Naive thymus-derived CD8-positive, alpha-beta T cell (primary cell): ENCODE measurements at regions not wholly inside any gene's neighbourhood (a gene's known extent, or its start where the extent isn't known, plus 50 kb on each side); places are given as distances from the start of the nearest gene placed in this dataset.

Source experiments
- ATAC-seq, 2 donors: fragments of 150-1000 bp; cut with Tn5 transposase in 1 of 2; sonication (Bioruptor Pico), chemical (Tn5 transposase) in 1 of 2; 1 replicate in 1 of 2; 2 replicates in 1 of 2; pipeline ENCODE4 v1.10.0; 2021; ENCODE audit warnings: mild to moderate bottlenecking in 2 of 2, moderate library complexity in 2 of 2
- POLR2A ChIA-PET: fragments of 350-600 bp; sonication (Branson Sonifier 250); formaldehyde crosslinking; loops from one replicate; lab custom pipeline; 2021; ENCODE audit warnings: antibody characterized with exemption; lab: Charles Lee
- DNase-seq, 10 donors: peaks; one replicate each; pipeline versions ENCODE4 v3.0.0 to v3.0.0-alpha.2; 2020 to 2022
- H3K27ac Mint-ChIP-seq, 10 donors: one replicate each; pipeline ENCODE4 v1.8.0; 2020 to 2022; ENCODE audit warnings: mild to moderate bottlenecking in 10 of 10, mixed read lengths in 10 of 10, moderate library complexity in 4 of 10, inconsistent platforms in 1 of 10
- H3K27me3 Mint-ChIP-seq, 5 donors: one replicate each; pipeline ENCODE4 v1.8.0; 2021 to 2022; ENCODE audit warnings: mixed read lengths in 5 of 5
- H3K36me3 Mint-ChIP-seq, 3 donors: one replicate each; pipeline ENCODE4 v1.8.0; 2020 to 2022; ENCODE audit warnings: mixed read lengths in 3 of 3, mild to moderate bottlenecking in 2 of 3, inconsistent platforms in 1 of 3
- H3K4me1 Mint-ChIP-seq, 4 donors: one replicate each; pipeline ENCODE4 v1.8.0; 2021 to 2022; ENCODE audit warnings: mixed read lengths in 4 of 4
- H3K4me3 Mint-ChIP-seq, 10 donors: one replicate each; pipeline ENCODE4 v1.8.0; 2020 to 2022; ENCODE audit warnings: mild to moderate bottlenecking in 10 of 10, mixed read lengths in 10 of 10, moderate library complexity in 6 of 10, inconsistent platforms in 1 of 10
- H3K9me3 Mint-ChIP-seq, 9 donors: one replicate each; pipeline ENCODE4 v1.8.0; 2020 to 2022; ENCODE audit warnings: mixed read lengths in 9 of 9, mild to moderate bottlenecking in 3 of 9, inconsistent platforms in 1 of 9, moderate library complexity in 1 of 9

DNA sequence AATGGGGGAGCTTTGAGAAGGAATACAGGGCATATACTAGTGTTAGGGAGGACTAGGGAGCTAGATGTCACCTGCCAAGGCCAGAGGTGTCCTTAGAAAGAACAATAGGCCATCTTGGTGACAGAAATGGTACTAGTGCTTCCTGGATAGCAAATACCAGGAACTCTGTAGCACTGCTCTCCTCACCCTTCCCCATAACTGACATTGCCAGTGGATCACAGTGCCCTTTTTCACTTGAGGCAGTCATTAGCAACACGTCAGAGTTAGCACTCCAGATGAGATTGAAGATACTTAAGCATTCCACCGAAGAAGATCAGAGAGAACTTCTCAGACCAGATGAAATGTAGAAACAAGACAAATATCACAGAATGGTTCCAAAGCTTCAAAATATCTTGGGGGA is 103.1 kb upstream of the PDZRN3 start:
- Mint-ChIP-seq H3K4me3 (no peak overlapping the region), H3K27ac (no peak overlapping the region), H3K36me3 (peaks cover 0 to 2% (median 0%) of the 10 kb centered on the region in 3 donors), H3K4me1 (no peaks in the 10 kb centered on the region), H3K9me3 (peaks cover 0 to 18% (median 3%) of the 10 kb centered on the region in 9 donors), H3K27me3 (peaks cover 0 to 8% (median 4%) of the 10 kb centered on the region in 5 donors)
- DNase-seq (no peak), ATAC-seq (no peak)
- POLR2A ChIA-PET, result no interaction called here

DNA sequence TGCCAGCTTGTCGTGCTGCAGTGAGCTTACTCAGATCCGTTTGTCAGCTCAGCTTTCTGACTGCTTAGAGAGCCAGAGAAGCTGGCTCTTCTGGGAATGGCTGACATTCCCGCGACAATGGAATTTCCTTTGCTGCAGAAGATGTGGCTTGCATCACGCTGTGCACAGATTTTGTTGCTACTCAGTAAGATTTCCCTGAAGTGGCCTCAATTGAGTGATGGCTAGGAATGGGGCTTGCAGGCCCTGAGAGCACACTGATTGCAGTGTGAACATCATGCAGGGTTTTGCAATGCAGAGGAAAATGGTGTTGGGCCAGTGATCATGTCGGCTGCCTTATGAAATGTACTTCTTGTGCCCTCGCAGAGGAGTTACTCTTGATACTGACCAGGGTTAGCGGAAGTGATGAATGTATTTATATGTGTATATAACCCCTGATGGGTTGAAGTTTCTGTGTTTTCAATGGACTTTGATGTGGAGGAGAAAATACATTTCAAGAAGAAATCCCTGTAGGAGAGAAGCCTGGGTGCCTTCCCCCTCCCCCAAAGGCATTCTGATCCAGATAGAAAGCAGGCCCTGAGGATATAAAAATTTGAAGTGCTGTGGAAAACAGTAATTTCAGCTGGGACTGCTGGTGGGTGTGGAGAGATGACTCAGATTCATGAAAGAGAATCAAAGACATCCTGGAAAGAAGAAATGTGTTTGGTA is 102.5 kb upstream of the PDZRN3 start:
- Mint-ChIP-seq H3K27me3 (peaks cover 0 to 8% (median 4%) of the 10 kb centered on the region in 5 donors), H3K4me3 (no peak overlapping the region), H3K4me1 (no peaks in the 10 kb centered on the region), H3K27ac (no peak overlapping the region), H3K36me3 (peaks cover 0 to 2% (median 0%) of the 10 kb centered on the region in 3 donors), H3K9me3 (peaks cover 0 to 22% (median 5%) of the 10 kb centered on the region in 9 donors)
- POLR2A ChIA-PET, result no interaction called here
- DNase-seq (no peak), ATAC-seq (no peak)

DNA sequence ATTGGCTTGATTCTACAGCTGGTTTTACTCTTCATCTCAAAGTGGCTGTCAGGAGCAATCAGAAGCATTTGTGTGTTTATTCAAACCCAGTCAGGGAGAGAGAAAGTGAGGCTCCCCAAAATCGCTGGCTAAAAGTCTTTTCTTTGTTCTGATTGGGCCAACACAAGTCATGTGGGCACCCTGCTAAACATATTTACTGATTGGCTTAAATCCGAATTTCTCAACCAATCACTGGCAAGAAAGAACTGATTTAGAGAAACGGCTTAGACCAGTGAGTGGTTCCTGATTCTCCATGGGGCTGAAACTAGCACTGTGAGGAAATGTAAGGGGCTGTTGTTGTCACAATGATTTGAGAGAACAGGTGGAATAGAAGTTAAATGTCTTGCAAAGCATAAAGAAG is 98.9 kb upstream of the PDZRN3 start:
- POLR2A ChIA-PET, result no interaction called here
- H3K4me3 Mint-ChIP-seq, result no peak overlapping the region
- H3K36me3 Mint-ChIP-seq, result no peaks in the 10 kb centered on the region
- H3K4me1 Mint-ChIP-seq, result no peaks in the 10 kb centered on the region
- DNase-seq, result no peak
- no peak for ATAC-seq
- H3K9me3 Mint-ChIP-seq, result peaks cover 0 to 14% (median 4%) of the 10 kb centered on the region in 9 donors
- H3K27me3 Mint-ChIP-seq, result peaks cover 0 to 12% (median 0%) of the 10 kb centered on the region in 5 donors
- no peak overlapping the region for H3K27ac Mint-ChIP-seq

DNA sequence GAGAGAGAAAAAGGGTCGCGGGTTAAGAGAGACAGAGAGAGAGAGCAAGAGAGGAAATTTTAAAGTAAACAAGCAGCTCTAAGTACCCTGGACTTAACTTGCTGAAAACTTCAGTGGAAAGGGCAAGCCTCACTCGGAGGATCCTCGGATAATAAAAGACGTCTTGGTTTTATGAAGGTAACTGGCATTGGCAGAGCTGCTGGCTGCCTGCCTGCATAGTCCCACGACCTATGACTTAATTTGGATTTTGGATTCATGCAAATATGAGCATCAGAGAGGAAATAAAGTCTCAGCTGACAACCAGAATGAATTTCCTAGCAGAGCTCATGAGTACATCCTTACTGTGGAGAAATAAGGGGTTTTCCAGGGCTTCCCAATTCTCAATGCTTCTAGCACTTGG is 95.1 kb upstream of the PDZRN3 start:
- ATAC-seq (no peak), DNase-seq (no peak)
- H3K27me3 Mint-ChIP-seq, result peaks cover 0 to 8% (median 0%) of the 10 kb centered on the region in 5 donors
- H3K36me3 Mint-ChIP-seq, result no peaks in the 10 kb centered on the region
- H3K27ac Mint-ChIP-seq, result peak overlapping the region in 1 of 10 donors; percentile 32
- H3K9me3 Mint-ChIP-seq, result peaks cover 0 to 10% (median 4%) of the 10 kb centered on the region in 9 donors
- POLR2A ChIA-PET, result no interaction called here
- no peak overlapping the region for H3K4me3 Mint-ChIP-seq
- no peaks in the 10 kb centered on the region for H3K4me1 Mint-ChIP-seq

DNA sequence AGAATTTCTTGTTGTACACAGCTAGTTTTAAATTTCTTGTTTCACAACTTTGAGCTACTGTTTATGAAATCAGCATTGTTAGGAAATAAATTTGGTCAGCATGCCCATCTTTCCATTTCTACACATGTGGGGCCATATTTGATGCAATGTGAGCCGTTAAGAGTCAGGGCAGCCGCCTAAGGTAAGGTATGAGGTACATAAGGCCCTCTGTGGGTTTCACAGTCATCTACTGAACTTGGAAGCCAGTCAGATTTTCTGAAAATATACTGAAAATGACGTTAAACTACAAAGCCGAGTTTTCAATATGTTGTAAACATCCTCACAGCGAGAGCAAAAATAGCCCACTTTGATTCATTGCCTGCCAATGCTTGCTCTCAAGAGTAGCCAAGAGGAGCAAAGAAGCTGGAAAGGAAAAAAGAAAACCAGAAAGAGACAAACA is 94.7 kb upstream of the PDZRN3 start:
- H3K4me1 Mint-ChIP-seq, result no peaks in the 10 kb centered on the region
- POLR2A ChIA-PET, result interaction anchor here (0.5 kb wide), 1 partner anchor 353 kb away, joined by 4 read pairs; no protein-coding TSS in a partner anchor
- no peaks in the 10 kb centered on the region for H3K36me3 Mint-ChIP-seq
- peaks cover 0 to 10% (median 4%) of the 10 kb centered on the region in 9 donors for H3K9me3 Mint-ChIP-seq
- no peak overlapping the region for H3K4me3 Mint-ChIP-seq
- peak overlapping the region in 1 of 10 donors; percentile 32 for H3K27ac Mint-ChIP-seq
- DNase-seq, result no peak
- ATAC-seq, result no peak
- H3K27me3 Mint-ChIP-seq, result peaks cover 0 to 8% (median 0%) of the 10 kb centered on the region in 5 donors

DNA sequence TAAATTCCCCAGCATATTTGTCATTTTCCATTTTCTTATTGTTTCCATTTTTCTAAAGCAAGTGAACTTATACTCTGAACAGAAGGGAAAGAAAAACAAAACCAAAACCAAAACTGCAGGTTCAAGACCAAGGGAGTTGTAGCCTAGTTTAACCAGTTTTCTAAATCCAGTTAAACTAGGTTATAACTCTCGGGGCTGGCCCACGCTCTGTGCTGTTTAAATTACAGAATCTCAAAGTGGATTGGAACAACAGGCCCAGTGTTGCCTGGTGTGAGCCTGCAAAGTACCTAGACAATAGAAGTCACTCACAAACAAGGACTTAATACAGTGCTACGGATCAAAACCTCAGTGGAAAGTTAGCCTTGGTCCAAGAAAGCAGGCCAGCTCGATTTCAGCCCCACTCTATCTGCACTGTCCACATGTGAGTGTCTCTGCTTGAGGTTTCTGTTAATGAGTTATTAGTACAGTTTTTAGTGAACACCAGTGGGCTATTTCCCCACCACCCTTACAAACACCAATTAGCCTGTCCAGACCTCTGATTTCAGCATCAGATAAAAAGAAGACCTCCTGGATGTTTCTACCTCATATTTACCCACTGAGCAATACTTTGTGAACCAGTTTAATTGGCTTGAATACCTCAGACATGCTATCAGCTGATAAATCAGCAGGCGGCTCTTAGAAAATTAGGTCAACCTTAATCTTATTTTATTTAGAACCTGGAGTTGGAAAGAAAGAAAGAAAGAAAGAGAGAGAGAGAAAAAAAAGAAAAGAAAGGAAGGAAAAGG is 93.8 kb upstream of the PDZRN3 start:
- ATAC-seq, result no peak
- Mint-ChIP-seq H3K36me3 (no peaks in the 10 kb centered on the region), H3K9me3 (peaks cover 0 to 13% (median 4%) of the 10 kb centered on the region in 9 donors), H3K4me3 (no peak overlapping the region), H3K27me3 (peaks cover 0 to 11% (median 0%) of the 10 kb centered on the region in 5 donors), H3K27ac (no peak overlapping the region), H3K4me1 (peaks cover 0 to 2% (median 0%) of the 10 kb centered on the region in 4 donors)
- DNase-seq, result no peak
- POLR2A ChIA-PET, result interaction anchor here (0.5 kb wide), 1 partner anchor 352 kb away, joined by 4 read pairs; no protein-coding TSS in a partner anchor

DNA sequence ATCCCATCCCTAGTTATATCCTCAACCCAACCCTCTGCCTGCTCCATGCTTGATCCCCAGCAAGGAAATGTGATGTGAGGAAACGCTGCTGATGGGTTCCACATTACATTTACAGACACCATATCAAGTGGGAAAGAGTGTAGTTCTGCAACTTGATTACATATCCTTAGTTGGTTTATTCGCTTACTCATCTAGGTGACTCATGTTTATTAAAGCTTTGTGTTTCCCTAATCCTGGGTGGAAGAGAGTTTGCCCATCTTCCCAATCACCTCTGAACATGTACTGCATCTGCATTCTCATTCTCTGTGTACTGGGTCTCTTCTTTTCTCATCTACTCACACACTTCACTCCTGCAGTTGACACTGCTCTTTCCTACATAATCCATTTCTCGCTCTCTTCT is 91.7 kb upstream of the PDZRN3 start:
- Mint-ChIP-seq H3K9me3 (peaks cover 0 to 22% (median 4%) of the 10 kb centered on the region in 9 donors), H3K27ac (no peak overlapping the region), H3K4me1 (peaks cover 0 to 2% (median 0%) of the 10 kb centered on the region in 4 donors), H3K36me3 (no peaks in the 10 kb centered on the region), H3K27me3 (peaks cover 0 to 12% (median 0%) of the 10 kb centered on the region in 5 donors), H3K4me3 (no peak overlapping the region)
- POLR2A ChIA-PET, result no interaction called here
- ATAC-seq, result no peak
- DNase-seq, result no peak

DNA sequence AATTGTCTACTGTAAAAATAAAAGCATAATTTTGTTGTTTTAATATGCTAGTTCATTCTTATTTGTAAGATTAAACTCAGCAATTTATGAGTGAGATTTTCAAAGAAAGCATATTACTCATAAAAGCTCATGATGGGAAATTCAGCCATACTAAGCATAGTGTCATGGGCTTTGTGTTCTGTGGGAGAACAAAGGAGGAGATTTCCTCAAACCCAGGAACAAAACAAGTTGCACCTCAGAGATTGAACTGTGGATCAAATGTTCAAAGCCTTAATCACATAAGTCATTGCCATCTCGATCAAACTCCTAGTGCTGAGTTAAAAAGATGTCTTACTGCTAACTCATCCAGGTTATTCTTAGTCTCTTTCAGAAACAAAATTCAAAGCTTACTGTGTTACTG is 85.6 kb upstream of the PDZRN3 start:
- Mint-ChIP-seq H3K36me3 (no peaks in the 10 kb centered on the region), H3K4me3 (no peak overlapping the region), H3K9me3 (peaks cover 0 to 25% (median 0%) of the 10 kb centered on the region in 9 donors), H3K27me3 (peaks cover 0 to 3% (median 0%) of the 10 kb centered on the region in 5 donors), H3K4me1 (peaks cover 0 to 2% (median 0%) of the 10 kb centered on the region in 4 donors), H3K27ac (no peak overlapping the region)
- no peak for DNase-seq
- POLR2A ChIA-PET, result no interaction called here
- ATAC-seq, result no peak

DNA sequence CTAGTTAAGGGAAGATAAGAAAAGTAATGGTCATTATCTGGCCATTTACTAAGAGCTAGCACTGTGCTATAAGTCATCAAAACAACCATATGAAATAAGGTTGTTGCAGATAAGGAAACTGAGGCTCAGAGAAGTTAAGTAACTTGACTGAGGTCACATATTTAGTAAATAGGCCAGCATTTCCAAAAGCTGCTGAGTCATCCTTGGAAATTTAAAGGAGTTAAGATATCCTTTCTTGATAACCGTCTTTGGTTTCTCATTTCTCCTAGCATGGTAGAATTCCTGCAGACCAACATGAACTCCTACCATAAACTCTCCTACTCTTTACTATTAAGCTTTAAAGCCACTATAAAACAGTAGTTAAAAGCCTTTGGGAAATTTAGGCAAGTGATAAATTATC is 85.0 kb upstream of the PDZRN3 start:
- DNase-seq, result no peak
- Mint-ChIP-seq H3K36me3 (no peaks in the 10 kb centered on the region), H3K9me3 (peaks cover 0 to 25% (median 0%) of the 10 kb centered on the region in 9 donors), H3K27me3 (peaks cover 0 to 3% (median 0%) of the 10 kb centered on the region in 5 donors), H3K4me1 (peaks cover 0 to 2% (median 0%) of the 10 kb centered on the region in 4 donors), H3K4me3 (no peak overlapping the region), H3K27ac (no peak overlapping the region)
- POLR2A ChIA-PET, result no interaction called here
- ATAC-seq, result no peak

DNA sequence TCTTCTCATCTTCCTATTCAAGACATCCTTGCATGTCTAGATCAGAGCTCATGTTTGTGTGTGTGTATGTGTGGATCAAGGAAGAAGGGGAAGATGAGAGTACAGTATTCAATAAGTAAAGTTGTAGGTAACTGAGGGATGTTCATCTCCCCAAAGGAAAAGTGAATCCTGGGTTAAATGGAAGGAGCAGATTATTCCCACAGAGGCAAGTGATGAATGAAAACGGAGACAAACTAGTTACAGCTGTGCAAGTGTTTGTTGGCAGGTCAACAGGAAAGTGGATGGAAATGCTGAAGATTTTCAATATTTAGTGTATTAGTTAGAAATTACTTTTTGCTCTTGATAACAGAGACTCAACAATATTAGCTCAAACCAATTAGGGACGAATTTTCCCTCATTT is 84.2 kb upstream of the PDZRN3 start:
- no peaks in the 10 kb centered on the region for H3K36me3 Mint-ChIP-seq
- no peak overlapping the region for H3K27ac Mint-ChIP-seq
- no peak overlapping the region for H3K4me3 Mint-ChIP-seq
- H3K4me1 Mint-ChIP-seq, result peaks cover 0 to 2% (median 0%) of the 10 kb centered on the region in 4 donors
- ATAC-seq (no peak), DNase-seq (no peak)
- H3K27me3 Mint-ChIP-seq, result peaks cover 0 to 3% (median 0%) of the 10 kb centered on the region in 5 donors
- POLR2A ChIA-PET, result no interaction called here
- H3K9me3 Mint-ChIP-seq, result peaks cover 0 to 22% (median 0%) of the 10 kb centered on the region in 9 donors

DNA sequence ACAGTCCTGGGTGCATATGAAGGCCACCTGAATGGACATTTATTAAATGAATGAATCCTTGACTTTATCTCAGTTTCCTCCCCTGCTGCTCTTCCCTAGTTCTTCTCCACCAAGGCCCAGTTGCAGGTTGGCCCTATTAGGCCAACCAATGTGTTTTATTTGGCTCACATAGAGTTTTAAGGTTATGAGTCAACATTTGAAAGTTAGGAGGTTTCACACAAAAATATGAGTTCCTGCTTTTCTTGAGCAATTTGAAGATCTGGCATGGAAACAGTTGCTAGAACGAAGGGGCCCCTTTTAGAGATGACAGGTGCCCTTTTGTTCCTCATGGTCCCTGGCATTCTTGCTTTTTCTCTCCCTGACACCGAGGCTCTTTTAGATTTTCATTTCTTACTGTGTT is 83.0 kb upstream of the PDZRN3 start:
- ATAC-seq (no peak), DNase-seq (no peak)
- Mint-ChIP-seq H3K9me3 (peaks cover 0 to 10% (median 0%) of the 10 kb centered on the region in 9 donors), H3K27ac (no peak overlapping the region), H3K36me3 (no peaks in the 10 kb centered on the region), H3K4me3 (no peak overlapping the region), H3K27me3 (peaks cover 0 to 3% (median 0%) of the 10 kb centered on the region in 5 donors), H3K4me1 (no peaks in the 10 kb centered on the region)
- POLR2A ChIA-PET, result no interaction called here

DNA sequence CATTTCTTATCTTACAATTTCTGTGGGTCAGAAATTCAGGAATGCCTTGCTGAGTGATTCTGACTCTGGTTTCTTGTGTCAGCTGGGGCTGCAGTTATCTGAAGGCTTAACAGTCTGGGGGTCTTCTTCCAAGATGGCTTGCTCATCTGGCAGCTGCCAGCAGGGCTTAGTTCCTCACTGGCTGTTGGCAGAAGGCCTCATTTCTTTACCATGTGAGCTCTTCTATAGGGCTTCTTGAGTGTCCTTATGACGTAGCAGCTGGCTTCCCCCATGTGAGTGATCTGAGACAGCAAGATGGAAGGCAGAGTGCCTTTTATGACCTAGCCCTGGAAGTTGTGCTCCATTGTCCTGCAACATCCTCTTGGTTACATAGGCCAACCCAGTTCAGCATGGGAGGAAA is 82.0 kb upstream of the PDZRN3 start:
- H3K27me3 Mint-ChIP-seq, result peaks cover 0 to 3% (median 0%) of the 10 kb centered on the region in 5 donors
- H3K36me3 Mint-ChIP-seq, result no peaks in the 10 kb centered on the region
- ATAC-seq (no peak), DNase-seq (no peak)
- H3K9me3 Mint-ChIP-seq, result peaks cover 0 to 6% (median 0%) of the 10 kb centered on the region in 9 donors
- POLR2A ChIA-PET, result no interaction called here
- H3K4me1 Mint-ChIP-seq, result no peaks in the 10 kb centered on the region
- no peak overlapping the region for H3K27ac Mint-ChIP-seq
- no peak overlapping the region for H3K4me3 Mint-ChIP-seq

DNA sequence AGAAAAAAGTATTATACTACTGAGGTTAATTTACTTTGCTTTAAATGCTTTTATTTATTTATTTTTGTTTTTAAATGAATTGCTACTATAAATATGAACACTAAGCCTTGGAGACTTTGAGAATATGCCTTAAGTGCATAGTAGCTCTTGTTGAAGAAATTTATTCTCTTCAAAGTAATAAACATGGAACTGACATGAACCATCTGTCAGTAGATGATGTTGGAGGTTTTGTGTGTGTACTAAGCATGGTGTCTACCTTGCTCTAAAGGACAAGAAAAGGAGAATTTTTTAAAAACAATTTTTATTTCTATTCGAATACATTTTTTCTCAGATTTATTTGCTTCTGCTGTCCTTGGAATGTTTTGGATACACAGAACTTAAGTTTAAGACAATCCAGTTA is 81.1 kb upstream of the PDZRN3 start:
- no peaks in the 10 kb centered on the region for H3K4me1 Mint-ChIP-seq
- no peak overlapping the region for H3K4me3 Mint-ChIP-seq
- peaks cover 0 to 3% (median 0%) of the 10 kb centered on the region in 5 donors for H3K27me3 Mint-ChIP-seq
- H3K27ac Mint-ChIP-seq, result no peak overlapping the region
- H3K9me3 Mint-ChIP-seq, result peaks cover 0 to 2% (median 0%) of the 10 kb centered on the region in 9 donors
- POLR2A ChIA-PET, result no interaction called here
- no peak for DNase-seq
- H3K36me3 Mint-ChIP-seq, result no peaks in the 10 kb centered on the region
- ATAC-seq, result no peak
